SJCRH30 (cell line): ENCODE measurements at regions not wholly inside any gene's neighbourhood (a gene's known extent, or its start where the extent isn't known, plus 50 kb on each side); places are given as distances from the start of the nearest gene placed in this dataset.
"Not testable (repeated sequence)": the region's sequence is repeated elsewhere in the genome, so short reads cannot be mapped to it uniquely, and the experiment has no call there.

Experiments
- DNase-seq, 2 experiments: peaks; one replicate each; pipeline ENCODE4 v3.0.0-alpha.2; 2015 to 2020
- H3K27ac ChIP-seq: fragments of 250-450 bp; sonication (Bioruptor Pico); 2 replicates; pipeline ENCODE4 v1.5.1; 2020; ENCODE audit warnings: mild to moderate bottlenecking, moderate library complexity
- H3K27me3 ChIP-seq: fragments of 250-450 bp; sonication (Bioruptor Pico); 2 replicates; pipeline ENCODE4 v1.5.1; 2020; ENCODE audit warnings: mild to moderate bottlenecking, moderate library complexity
- H3K36me3 ChIP-seq: fragments of 250-450 bp; sonication (Bioruptor Pico); 2 replicates; pipeline ENCODE4 v1.5.1; 2020; ENCODE audit warnings: mild to moderate bottlenecking, moderate library complexity
- H3K4me1 ChIP-seq: fragments of 250-450 bp; sonication (Bioruptor Pico); 2 replicates; pipeline ENCODE4 v1.5.1; 2020; ENCODE audit warnings: mild to moderate bottlenecking, moderate library complexity
- H3K4me3 ChIP-seq: fragments of 250-450 bp; sonication (Bioruptor Pico); 2 replicates; pipeline ENCODE4 v1.5.1; 2020; ENCODE audit warnings: mild to moderate bottlenecking, moderate library complexity
- H3K9me3 ChIP-seq: fragments of 250-450 bp; sonication (Bioruptor Pico); replicated peaks from 2 replicates; pipeline ENCODE4 v1.5.1; 2020; ENCODE audit warnings: mild to moderate bottlenecking, moderate library complexity

DNA sequence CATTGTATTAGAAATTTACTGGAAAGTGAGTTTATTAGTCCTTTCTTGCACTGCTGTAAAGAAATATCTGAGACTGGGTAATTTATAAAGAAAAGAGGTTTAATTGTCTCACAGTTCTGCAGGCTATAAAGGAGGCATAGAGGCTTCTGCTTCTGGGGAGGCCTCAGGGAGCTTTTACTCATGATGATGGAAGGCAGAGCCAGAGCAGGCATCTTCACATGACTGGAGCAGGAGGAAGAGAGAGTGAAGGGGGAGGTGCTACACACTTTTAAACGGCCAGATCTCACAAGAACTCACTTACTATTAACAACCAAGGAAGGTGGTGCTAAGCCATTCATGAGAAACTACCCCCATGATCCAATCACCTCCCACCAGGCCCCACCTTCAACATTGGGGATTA lies 112.7 kb upstream of the NUTM2F start:
- H3K9me3 ChIP-seq, DNase-seq, H3K4me3 ChIP-seq, H3K27ac ChIP-seq, H3K4me1 ChIP-seq, H3K27me3 ChIP-seq: not testable (repeated sequence)
- peaks cover 33% of the 10 kb centered on the region for H3K36me3 ChIP-seq

GRCh38 chr9:94441796-94442195 lies 113.1 kb upstream of the PCAT7 start:
- Histone ChIP-seq H3K4me3 (no peak overlapping the region), H3K36me3 (peaks cover 36% of the 10 kb centered on the region), H3K27ac (no peak overlapping the region), H3K9me3 (no peaks in the 10 kb centered on the region), H3K27me3 (no peaks in the 10 kb centered on the region), H3K4me1 (peaks cover 9% of the 10 kb centered on the region; the same call in 1 of the 2 replicates)
- no peak for DNase-seq

- no peak for DNase-seq
- H3K36me3 ChIP-seq = peaks cover 45% of the 10 kb centered on the region
- H3K4me1 ChIP-seq = peaks cover 9% of the 10 kb centered on the region; the same call in 1 of the 2 replicates
- H3K4me3 ChIP-seq = no peak overlapping the region
- no peaks in the 10 kb centered on the region for H3K27me3 ChIP-seq
- H3K27ac ChIP-seq = no peak overlapping the region
- H3K9me3 ChIP-seq = no peaks in the 10 kb centered on the region
Measured at GRCh38 chr9:94443032-94443722, 111.7 kb upstream of the PCAT7 start.

DNA sequence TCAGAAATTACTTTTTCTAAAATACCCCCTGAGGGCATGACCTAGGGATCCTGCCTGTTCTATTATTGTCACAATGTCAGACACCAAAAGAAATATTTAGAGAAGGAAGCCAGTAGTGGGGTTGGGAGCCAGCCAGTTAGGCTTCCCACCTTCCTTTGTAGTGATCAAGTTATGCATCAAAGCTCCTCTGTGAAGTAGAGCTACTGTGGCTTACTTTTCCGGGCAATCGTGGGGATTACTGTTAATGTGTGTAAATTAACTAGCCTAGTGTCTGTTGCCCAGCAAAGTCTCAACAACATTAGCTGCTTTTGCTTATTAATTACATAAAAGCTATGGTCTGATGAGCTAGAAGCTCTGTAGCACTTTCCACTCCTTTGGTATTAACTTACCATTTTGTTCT lies 109.0 kb upstream of the PCAT7 start:
- DNase-seq = no peak
- Histone ChIP-seq H3K27me3 (no peaks in the 10 kb centered on the region), H3K9me3 (no peaks in the 10 kb centered on the region), H3K27ac (no peak overlapping the region), H3K4me3 (no peak overlapping the region), H3K36me3 (peaks cover 58% of the 10 kb centered on the region), H3K4me1 (peaks cover 9% of the 10 kb centered on the region; the same call in 1 of the 2 replicates)

DNA sequence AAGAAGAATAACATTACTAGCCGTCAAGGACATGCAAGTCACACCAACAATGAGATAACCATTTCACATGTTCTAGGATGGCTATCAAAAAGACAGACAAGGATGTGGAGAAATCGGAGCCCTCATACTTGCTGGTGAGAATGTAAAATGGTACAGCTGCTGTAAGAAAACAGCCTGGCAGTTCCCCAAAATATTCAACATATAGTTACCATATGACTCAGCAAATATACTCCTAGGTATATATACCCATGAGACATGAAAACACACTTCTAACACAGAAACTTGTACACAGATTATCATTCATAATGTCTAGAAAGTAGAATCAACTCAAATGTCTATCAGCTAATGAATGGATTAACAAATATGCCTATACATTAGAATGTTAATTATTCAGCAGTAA lies 105.4 kb upstream of the PCAT7 start:
- H3K4me1 ChIP-seq = peaks cover 1% of the 10 kb centered on the region; the same call in 1 of the 2 replicates
- no peak overlapping the region for H3K4me3 ChIP-seq
- DNase-seq = no peak
- H3K36me3 ChIP-seq = peaks cover 68% of the 10 kb centered on the region
- no peaks in the 10 kb centered on the region for H3K27me3 ChIP-seq
- H3K27ac ChIP-seq = no peak overlapping the region
- H3K9me3 ChIP-seq = no peaks in the 10 kb centered on the region

DNA sequence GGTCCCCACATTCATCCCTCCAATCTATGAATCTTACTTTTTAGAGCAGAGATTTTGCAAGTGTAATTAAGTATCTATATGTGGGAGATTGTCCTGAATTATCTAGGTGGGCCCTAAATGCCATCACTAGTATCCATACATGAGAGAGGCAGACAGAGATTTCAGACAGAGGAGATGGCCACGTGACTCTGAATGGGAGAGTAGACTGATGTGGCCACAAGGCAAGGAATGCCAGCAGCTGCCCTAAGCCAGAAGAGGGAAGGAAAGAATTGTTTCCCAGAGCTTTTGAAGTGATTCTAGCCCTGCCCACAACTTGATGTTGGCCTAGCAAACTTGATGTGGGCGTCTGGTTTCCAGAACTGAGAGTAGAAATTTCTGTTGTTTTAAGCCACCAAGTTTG lies 90.1 kb upstream of the PCAT7 start:
- Histone ChIP-seq H3K27me3 (no peaks in the 10 kb centered on the region), H3K36me3 (peaks cover 30% of the 10 kb centered on the region)
- DNase-seq = peak in 1 of 2 experiments; percentile 16

GRCh38 chr9:94472063-94472462 lies 82.8 kb upstream of the PCAT7 start:
- H3K9me3 ChIP-seq, H3K4me3 ChIP-seq, H3K4me1 ChIP-seq, H3K27me3 ChIP-seq, DNase-seq, H3K36me3 ChIP-seq, H3K27ac ChIP-seq: not testable (repeated sequence)

More for the DNA sequence above, 90.1 kb upstream of the PCAT7 start:
- H3K4me1 ChIP-seq = no peaks in the 10 kb centered on the region
- no peak overlapping the region for H3K4me3 ChIP-seq
- H3K9me3 ChIP-seq = peaks cover 7% of the 10 kb centered on the region
- H3K27ac ChIP-seq = no peak overlapping the region

- Histone ChIP-seq H3K27me3 (no peaks in the 10 kb centered on the region), H3K4me1 (no peaks in the 10 kb centered on the region), H3K27ac (no peak overlapping the region), H3K36me3 (no peaks in the 10 kb centered on the region), H3K9me3 (peaks cover 8% of the 10 kb centered on the region; the same call in 1 of the 2 replicates), H3K4me3 (no peak overlapping the region)
- DNase-seq = no peak
Measured at GRCh38 chr9:94472806-94473360, 82.0 kb upstream of the PCAT7 start.

DNA sequence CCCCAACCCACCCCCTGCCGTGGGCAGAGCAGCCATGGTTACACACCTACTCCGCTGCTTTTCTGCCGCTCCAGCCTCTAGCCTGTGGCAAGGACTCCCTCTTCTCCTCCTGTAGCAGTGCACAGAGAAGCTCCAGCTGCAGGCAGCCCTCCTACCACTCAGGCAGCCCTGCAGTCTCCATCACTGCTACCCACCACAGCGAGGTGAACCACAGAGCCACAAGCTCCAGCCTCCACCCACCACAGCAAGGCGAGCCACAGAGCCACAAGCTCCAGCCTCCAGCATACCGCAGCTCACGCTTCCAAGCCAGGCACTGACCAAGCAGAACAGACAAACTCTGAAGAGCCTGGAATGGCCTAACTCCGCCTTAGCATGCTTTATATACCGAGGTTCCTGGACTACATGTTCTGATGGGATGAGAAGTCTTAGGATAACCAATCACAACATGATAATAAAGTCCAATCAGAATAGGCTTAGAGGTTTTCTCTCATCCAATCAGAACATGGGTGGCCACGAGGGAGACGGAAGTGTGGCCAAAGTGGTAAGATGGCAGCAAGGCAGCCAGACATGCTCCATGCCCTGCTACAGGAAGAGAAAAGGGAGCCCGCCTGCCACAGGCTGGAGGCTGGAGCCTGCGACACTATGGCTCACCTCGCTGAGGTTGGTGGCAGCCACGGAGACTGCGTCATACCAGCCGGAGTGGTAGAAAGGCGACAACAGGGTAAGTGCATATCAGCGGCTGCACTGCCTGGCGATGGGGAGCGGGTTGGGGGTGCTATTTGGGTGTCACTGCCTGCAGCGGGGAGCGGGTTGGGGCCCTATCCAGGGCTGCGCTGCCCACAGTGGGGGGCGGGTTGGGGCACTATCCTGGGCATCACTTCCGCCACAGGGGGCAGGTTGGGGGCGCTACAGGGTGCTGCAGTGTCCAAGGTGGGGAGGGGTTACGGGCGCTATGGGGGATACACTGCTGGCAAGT lies 75.8 kb upstream of the PCAT7 start:
- no peaks in the 10 kb centered on the region for H3K9me3 ChIP-seq
- H3K27me3 ChIP-seq = no peaks in the 10 kb centered on the region
- no peaks in the 10 kb centered on the region for H3K36me3 ChIP-seq
- DNase-seq = no peak
- no peak overlapping the region for H3K4me3 ChIP-seq
- H3K27ac ChIP-seq = no peak overlapping the region
- H3K4me1 ChIP-seq = no peaks in the 10 kb centered on the region

GRCh38 chr9:94479757-94480156 lies 75.1 kb upstream of the PCAT7 start:
- Histone ChIP-seq H3K27ac (no peak overlapping the region), H3K36me3 (no peaks in the 10 kb centered on the region), H3K27me3 (no peaks in the 10 kb centered on the region), H3K4me1 (no peaks in the 10 kb centered on the region), H3K4me3 (no peak overlapping the region), H3K9me3 (no peaks in the 10 kb centered on the region)
- DNase-seq = no peak

- H3K27ac ChIP-seq = no peak overlapping the region
- H3K9me3 ChIP-seq = no peaks in the 10 kb centered on the region
- no peaks in the 10 kb centered on the region for H3K27me3 ChIP-seq
- H3K36me3 ChIP-seq = no peaks in the 10 kb centered on the region
- no peak for DNase-seq
- no peak overlapping the region for H3K4me3 ChIP-seq
- H3K4me1 ChIP-seq = no peaks in the 10 kb centered on the region
Measured at GRCh38 chr9:94480205-94480604, 74.7 kb upstream of the PCAT7 start.

GRCh38 chr9:94482110-94482509 lies 72.8 kb upstream of the PCAT7 start:
- no peaks in the 10 kb centered on the region for H3K36me3 ChIP-seq
- no peaks in the 10 kb centered on the region for H3K9me3 ChIP-seq
- no peak for DNase-seq
- H3K4me3 ChIP-seq = no peak overlapping the region
- H3K4me1 ChIP-seq = no peaks in the 10 kb centered on the region
- no peaks in the 10 kb centered on the region for H3K27me3 ChIP-seq
- H3K27ac ChIP-seq = no peak overlapping the region

- Histone ChIP-seq H3K4me3 (no peak overlapping the region), H3K27ac (no peak overlapping the region), H3K4me1 (no peaks in the 10 kb centered on the region), H3K36me3 (no peaks in the 10 kb centered on the region), H3K9me3 (no peaks in the 10 kb centered on the region), H3K27me3 (no peaks in the 10 kb centered on the region)
- DNase-seq = peak; percentile 21 to 36
Measured at GRCh38 chr9:94490465-94490864, 64.4 kb upstream of the PCAT7 start.

DNA sequence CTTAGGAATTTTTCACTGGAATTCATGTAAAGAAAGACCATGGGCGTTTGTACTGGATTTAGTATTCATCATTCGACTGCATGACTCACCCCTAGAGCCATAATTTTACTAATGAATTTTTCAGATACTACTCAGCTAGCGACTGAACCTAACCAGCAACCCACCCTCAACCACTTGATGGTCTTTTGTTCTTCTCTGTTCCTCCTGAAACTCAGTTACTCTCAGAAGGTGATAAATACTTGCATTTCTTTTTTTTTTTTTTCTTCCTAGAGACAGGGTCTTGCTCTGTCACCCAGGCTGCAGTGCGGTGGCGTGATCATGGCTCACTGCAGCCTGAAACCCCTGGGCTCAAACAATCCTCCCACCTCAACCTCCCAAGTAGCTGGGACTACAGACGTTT lies 62.8 kb upstream of the PCAT7 start:
- not testable (repeated sequence) for H3K27me3 ChIP-seq, H3K36me3 ChIP-seq, H3K27ac ChIP-seq, DNase-seq, H3K9me3 ChIP-seq, H3K4me1 ChIP-seq, H3K4me3 ChIP-seq

DNA sequence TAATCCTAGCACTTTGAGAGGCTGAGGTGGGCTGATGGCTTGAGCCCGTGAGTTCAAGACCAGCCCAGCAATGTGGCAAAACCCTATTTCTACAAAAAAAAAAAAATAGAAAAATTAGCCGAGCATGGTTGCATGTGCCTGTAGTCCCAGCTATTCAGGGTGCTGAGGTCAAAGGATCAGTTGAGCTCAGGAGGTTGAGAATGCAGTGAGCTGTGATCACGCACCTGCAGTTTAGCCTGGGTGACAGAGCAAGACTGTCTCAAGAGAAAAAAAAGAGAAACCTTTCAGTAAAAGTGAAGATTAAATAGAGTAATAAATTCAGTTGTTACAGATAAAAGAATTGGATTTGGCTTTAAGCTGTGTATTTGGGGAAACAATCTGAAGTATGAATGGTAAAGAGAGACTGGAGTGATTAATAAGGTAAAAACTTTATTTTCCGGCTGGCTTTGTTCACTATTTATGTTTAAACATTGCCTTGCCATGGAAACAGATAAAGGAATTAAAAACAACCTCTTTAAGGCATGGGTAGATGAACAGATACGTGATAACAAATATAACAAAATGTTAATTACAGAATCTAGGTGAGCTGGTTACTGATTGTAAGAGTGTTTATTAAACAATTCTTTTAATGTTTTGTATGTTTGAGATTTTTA lies 56.0 kb upstream of the PCAT7 start:
- Histone ChIP-seq H3K4me3 (no peak overlapping the region), H3K27ac (no peak overlapping the region), H3K4me1 (no peaks in the 10 kb centered on the region), H3K27me3 (no peaks in the 10 kb centered on the region), H3K9me3 (no peaks in the 10 kb centered on the region), H3K36me3 (no peaks in the 10 kb centered on the region)
- no peak for DNase-seq
